Activated naive CD8-positive, alpha-beta T cell treated with anti-CD3 and anti-CD28 coated beads, Interleukin-2, amount 50 U/mL, for 24 hours (primary cell): ENCODE measurements at regions not wholly inside any gene's neighbourhood (a gene's known extent, or its start where the extent isn't known, plus 50 kb on each side); places are given as distances from the start of the nearest gene placed in this dataset.
"Not testable (repeated sequence)": the region's sequence is repeated elsewhere in the genome, so short reads cannot be mapped to it uniquely, and the experiment has no call there.

Source experiments
- ATAC-seq: fragments of 150-1000 bp; cut with Tn5 transposase; one replicate; pipeline ENCODE4 v1.10.0; 2021
- DNase-seq: peaks from one replicate; pipeline ENCODE4 v3.0.0; 2021
- H3K27ac Mint-ChIP-seq: one replicate; pipeline ENCODE4 v1.8.0; 2021; ENCODE audit warnings: mild to moderate bottlenecking, mixed read lengths
- H3K27me3 Mint-ChIP-seq: one replicate; pipeline ENCODE4 v1.8.0; 2021; ENCODE audit warnings: mixed read lengths
- H3K36me3 Mint-ChIP-seq: one replicate; pipeline ENCODE4 v1.8.0; 2021; ENCODE audit warnings: low read depth, mixed read lengths
- H3K4me1 Mint-ChIP-seq: one replicate; pipeline ENCODE4 v1.8.0; 2021; ENCODE audit warnings: mixed read lengths
- H3K4me3 Mint-ChIP-seq: one replicate; pipeline ENCODE4 v1.8.0; 2021; ENCODE audit warnings: mild to moderate bottlenecking, moderate library complexity, mixed read lengths
- H3K9me3 Mint-ChIP-seq: one replicate; pipeline ENCODE4 v1.8.0; 2021; ENCODE audit warnings: mixed read lengths

- ATAC-seq (no peak), DNase-seq (no peak)
- Mint-ChIP-seq H3K9me3 (peaks cover 29% of the 10 kb centered on the region), H3K4me3 (no peak overlapping the region), H3K4me1 (no peaks in the 10 kb centered on the region), H3K27ac (no peak overlapping the region), H3K27me3 (no peaks in the 10 kb centered on the region), H3K36me3 (no peaks in the 10 kb centered on the region)
Observed at GRCh38 chr5:12147513-12147912, 243.3 kb upstream of the CTNND2 start.

GRCh38 chr5:12141496-12141895 lies 237.2 kb upstream of the CTNND2 start:
- H3K36me3 Mint-ChIP-seq: no peaks in the 10 kb centered on the region
- H3K4me1 Mint-ChIP-seq: no peaks in the 10 kb centered on the region
- no peak for DNase-seq
- no peaks in the 10 kb centered on the region for H3K27me3 Mint-ChIP-seq
- no peak for ATAC-seq
- H3K9me3 Mint-ChIP-seq: peaks cover 25% of the 10 kb centered on the region
- H3K4me3 Mint-ChIP-seq: no peak overlapping the region
- H3K27ac Mint-ChIP-seq: no peak overlapping the region

DNA sequence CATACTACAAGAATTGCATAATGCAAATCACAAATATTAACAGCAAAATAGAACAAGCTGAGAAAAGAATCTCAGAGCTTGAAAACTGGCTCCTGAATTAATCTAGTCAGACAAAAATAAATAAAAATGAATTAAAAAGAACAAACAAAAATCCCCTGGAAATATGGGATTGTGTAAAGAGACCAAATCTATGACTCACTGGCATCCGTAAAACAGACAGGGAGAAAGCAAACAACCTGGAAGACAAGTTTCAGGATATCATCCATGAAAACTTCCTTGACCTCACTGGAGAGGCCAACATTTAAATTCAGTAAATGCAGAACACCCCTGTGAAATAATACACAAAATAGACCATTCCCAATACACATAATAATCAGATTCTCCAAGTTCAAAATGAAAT lies 229.3 kb upstream of the CTNND2 start:
- Mint-ChIP-seq H3K27me3 (no peaks in the 10 kb centered on the region), H3K9me3 (peaks cover 39% of the 10 kb centered on the region), H3K36me3 (no peaks in the 10 kb centered on the region), H3K4me3 (no peak overlapping the region), H3K4me1 (no peaks in the 10 kb centered on the region), H3K27ac (no peak overlapping the region)
- DNase-seq (no peak), ATAC-seq (no peak)

DNA sequence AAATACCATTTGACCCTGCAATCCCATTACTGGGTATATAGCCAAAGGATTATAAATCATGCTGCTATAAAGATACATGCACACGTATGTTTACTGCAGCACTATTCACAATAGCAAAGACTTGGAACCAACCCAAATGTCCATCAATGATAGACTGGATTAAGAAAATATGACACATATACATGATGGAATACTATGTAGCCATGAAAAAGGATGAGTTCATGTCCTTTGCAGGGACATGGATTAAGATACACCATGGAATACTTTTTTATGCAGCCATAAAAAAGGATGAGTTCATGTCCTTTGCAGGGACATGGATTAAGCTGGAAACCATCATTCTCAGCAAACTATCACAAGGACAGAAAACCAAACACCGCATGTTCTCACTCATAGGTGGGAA lies 226.8 kb upstream of the CTNND2 start:
- ATAC-seq, H3K27ac Mint-ChIP-seq, H3K27me3 Mint-ChIP-seq: not testable (repeated sequence)

GRCh38 chr5:12125895-12126294 lies 221.6 kb upstream of the CTNND2 start:
- H3K27me3 Mint-ChIP-seq: no peaks in the 10 kb centered on the region
- no peak overlapping the region for H3K4me3 Mint-ChIP-seq
- no peak for DNase-seq
- no peak for ATAC-seq
- no peak overlapping the region for H3K27ac Mint-ChIP-seq
- H3K9me3 Mint-ChIP-seq: peaks cover 9% of the 10 kb centered on the region
- H3K4me1 Mint-ChIP-seq: no peaks in the 10 kb centered on the region
- H3K36me3 Mint-ChIP-seq: no peaks in the 10 kb centered on the region

More for the DNA sequence above, 226.8 kb upstream of the CTNND2 start:
- peaks cover 29% of the 10 kb centered on the region for H3K9me3 Mint-ChIP-seq
- H3K4me3 Mint-ChIP-seq, DNase-seq, H3K4me1 Mint-ChIP-seq, H3K36me3 Mint-ChIP-seq: not testable (repeated sequence)

- peaks cover 8% of the 10 kb centered on the region for H3K9me3 Mint-ChIP-seq
- ATAC-seq: no peak
Observed at GRCh38 chr5:12119657-12120056, 215.4 kb upstream of the CTNND2 start.

DNA sequence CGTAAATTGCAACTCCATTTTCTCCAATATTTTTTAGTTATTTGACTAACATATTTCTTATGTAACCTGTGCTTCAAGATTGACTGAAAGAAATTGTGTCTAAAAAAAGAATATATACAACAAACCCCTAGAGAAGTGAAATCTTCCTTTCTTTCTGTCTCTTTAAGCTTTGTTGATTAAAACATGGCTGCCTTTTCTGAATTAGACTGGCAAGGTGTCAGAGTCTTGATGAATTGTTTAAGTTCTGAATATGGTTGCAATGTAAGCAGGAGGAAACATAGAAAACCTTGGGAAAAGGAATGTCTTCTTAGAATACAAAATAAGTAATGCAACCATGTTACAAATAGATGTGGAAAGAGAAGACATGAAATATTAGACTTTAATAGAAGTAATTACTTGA lies 209.8 kb upstream of the CTNND2 start:
- no peaks in the 10 kb centered on the region for H3K4me1 Mint-ChIP-seq
- no peak for DNase-seq
- no peak overlapping the region for H3K4me3 Mint-ChIP-seq
- no peaks in the 10 kb centered on the region for H3K36me3 Mint-ChIP-seq
- H3K27ac Mint-ChIP-seq: no peak overlapping the region
- peaks cover 14% of the 10 kb centered on the region for H3K9me3 Mint-ChIP-seq
- no peak for ATAC-seq
- H3K27me3 Mint-ChIP-seq: no peaks in the 10 kb centered on the region

More at GRCh38 chr5:12119657-12120056, 215.4 kb upstream of the CTNND2 start:
- no peak for DNase-seq
- Mint-ChIP-seq H3K27ac (no peak overlapping the region), H3K36me3 (no peaks in the 10 kb centered on the region), H3K4me1 (no peaks in the 10 kb centered on the region), H3K4me3 (no peak overlapping the region), H3K27me3 (no peaks in the 10 kb centered on the region)

- no peak for ATAC-seq
- Mint-ChIP-seq H3K27me3 (no peaks in the 10 kb centered on the region), H3K9me3 (peaks cover 16% of the 10 kb centered on the region), H3K4me1 (no peaks in the 10 kb centered on the region), H3K27ac (no peak overlapping the region), H3K36me3 (no peaks in the 10 kb centered on the region), H3K4me3 (no peak overlapping the region)
- DNase-seq: no peak
Observed at GRCh38 chr5:12113062-12113461, 208.8 kb upstream of the CTNND2 start.

DNA sequence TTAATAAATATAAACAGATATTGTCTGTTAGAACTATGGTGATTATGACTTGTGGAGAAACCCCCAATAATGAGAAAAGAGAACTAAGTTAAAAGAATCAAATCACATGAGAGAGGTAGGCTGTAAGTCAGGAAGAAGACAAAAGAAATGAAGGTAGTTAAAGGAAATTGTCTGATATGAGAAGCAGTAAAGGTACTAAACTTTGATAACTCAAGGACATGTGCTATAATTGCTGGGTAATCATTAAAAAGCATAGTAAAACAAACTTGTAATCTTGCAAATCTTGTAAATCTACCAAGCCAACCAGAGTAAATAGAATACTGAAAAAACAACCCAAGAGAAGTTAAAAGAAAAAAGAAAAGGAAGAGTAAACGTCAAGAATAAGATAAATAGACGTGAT lies 207.0 kb upstream of the CTNND2 start:
- no peak overlapping the region for H3K27ac Mint-ChIP-seq
- H3K4me1 Mint-ChIP-seq: no peaks in the 10 kb centered on the region
- H3K9me3 Mint-ChIP-seq: peaks cover 12% of the 10 kb centered on the region
- no peak for ATAC-seq
- no peaks in the 10 kb centered on the region for H3K36me3 Mint-ChIP-seq
- no peak overlapping the region for H3K4me3 Mint-ChIP-seq
- no peaks in the 10 kb centered on the region for H3K27me3 Mint-ChIP-seq
- no peak for DNase-seq

GRCh38 chr5:12110629-12111028 lies 206.4 kb upstream of the CTNND2 start:
- Mint-ChIP-seq H3K4me1 (no peaks in the 10 kb centered on the region), H3K36me3 (no peaks in the 10 kb centered on the region), H3K27me3 (no peaks in the 10 kb centered on the region), H3K27ac (no peak overlapping the region), H3K9me3 (peaks cover 10% of the 10 kb centered on the region), H3K4me3 (no peak overlapping the region)
- ATAC-seq: no peak
- no peak for DNase-seq

- no peaks in the 10 kb centered on the region for H3K36me3 Mint-ChIP-seq
- H3K27me3 Mint-ChIP-seq: no peaks in the 10 kb centered on the region
- DNase-seq (no peak), ATAC-seq (no peak)
- H3K4me1 Mint-ChIP-seq: no peaks in the 10 kb centered on the region
- H3K27ac Mint-ChIP-seq: no peak overlapping the region
- H3K9me3 Mint-ChIP-seq: peaks cover 10% of the 10 kb centered on the region
- no peak overlapping the region for H3K4me3 Mint-ChIP-seq
Observed at GRCh38 chr5:12109075-12109688, 204.9 kb upstream of the CTNND2 start.

GRCh38 chr5:12102151-12102550 lies 197.9 kb upstream of the CTNND2 start:
- ATAC-seq: no peak
- H3K9me3 Mint-ChIP-seq: no peaks in the 10 kb centered on the region
- H3K27me3 Mint-ChIP-seq: no peaks in the 10 kb centered on the region
- DNase-seq: no peak
- no peak overlapping the region for H3K4me3 Mint-ChIP-seq
- H3K27ac Mint-ChIP-seq: no peak overlapping the region
- H3K4me1 Mint-ChIP-seq: no peaks in the 10 kb centered on the region
- H3K36me3 Mint-ChIP-seq: no peaks in the 10 kb centered on the region

- Mint-ChIP-seq H3K9me3 (no peaks in the 10 kb centered on the region), H3K4me3 (no peak overlapping the region), H3K4me1 (no peaks in the 10 kb centered on the region), H3K27me3 (no peaks in the 10 kb centered on the region), H3K36me3 (no peaks in the 10 kb centered on the region), H3K27ac (no peak overlapping the region)
- no peak for DNase-seq
- ATAC-seq: no peak
Observed at GRCh38 chr5:12100542-12100941, 196.3 kb upstream of the CTNND2 start.

GRCh38 chr5:12099296-12099695 lies 195.1 kb upstream of the CTNND2 start:
- Mint-ChIP-seq H3K4me1 (no peaks in the 10 kb centered on the region), H3K27ac (no peak overlapping the region), H3K27me3 (no peaks in the 10 kb centered on the region), H3K4me3 (no peak overlapping the region), H3K36me3 (no peaks in the 10 kb centered on the region), H3K9me3 (no peaks in the 10 kb centered on the region)
- DNase-seq (no peak), ATAC-seq (no peak)

- no peaks in the 10 kb centered on the region for H3K36me3 Mint-ChIP-seq
- H3K4me3 Mint-ChIP-seq: no peak overlapping the region
- DNase-seq (no peak), ATAC-seq (no peak)
- H3K27ac Mint-ChIP-seq: no peak overlapping the region
- H3K4me1 Mint-ChIP-seq: no peaks in the 10 kb centered on the region
- H3K27me3 Mint-ChIP-seq: no peaks in the 10 kb centered on the region
- H3K9me3 Mint-ChIP-seq: no peaks in the 10 kb centered on the region
Observed at GRCh38 chr5:12095808-12096281, 191.6 kb upstream of the CTNND2 start.

- H3K36me3 Mint-ChIP-seq: no peaks in the 10 kb centered on the region
- no peak for DNase-seq
- H3K27ac Mint-ChIP-seq: no peak overlapping the region
- no peak for ATAC-seq
- no peak overlapping the region for H3K4me3 Mint-ChIP-seq
- H3K9me3 Mint-ChIP-seq: no peaks in the 10 kb centered on the region
- H3K27me3 Mint-ChIP-seq: no peaks in the 10 kb centered on the region
- no peaks in the 10 kb centered on the region for H3K4me1 Mint-ChIP-seq
Observed at GRCh38 chr5:12093586-12093985, 189.3 kb upstream of the CTNND2 start.
